HPDE6-E6E7 (cell line): ENCODE measurements at regions not wholly inside any gene's neighbourhood (a gene's known extent, or its start where the extent isn't known, plus 50 kb on each side); places are given as distances from the start of the nearest gene placed in this dataset.
"Not testable (repeated sequence)": the region's sequence is repeated elsewhere in the genome, so short reads cannot be mapped to it uniquely, and the experiment has no call there.

ENCODE experiments used
- DNase-seq: peaks from one replicate; pipeline ENCODE4 v3.0.0; 2011; ENCODE audit warnings: missing footprints; ENCODE audit errors: extremely low spot score

- no peak for DNase-seq
These were observed 791.2 kb downstream of the MAT2B start for GRCh38 chr5:164296603-164297080.

- DNase-seq: no peak
These were observed 792.7 kb downstream of the MAT2B start for GRCh38 chr5:164298165-164298564.

GRCh38 chr5:164300295-164300694 lies 794.9 kb downstream of the MAT2B start:
- no peak for DNase-seq

GRCh38 chr5:164301136-164301535 lies 795.7 kb downstream of the MAT2B start:
- no peak for DNase-seq

- no peak for DNase-seq
These were observed 796.3 kb downstream of the MAT2B start for GRCh38 chr5:164301708-164302107.

- DNase-seq: no peak
These were observed 797.3 kb downstream of the MAT2B start for GRCh38 chr5:164302533-164303235.

GRCh38 chr5:164303646-164304215 lies 798.3 kb downstream of the MAT2B start:
- no peak for DNase-seq

GRCh38 chr5:164306662-164307061 lies 801.2 kb downstream of the MAT2B start:
- no peak for DNase-seq

GRCh38 chr5:164312801-164313200 lies 807.4 kb downstream of the MAT2B start:
- DNase-seq: no peak

- no peak for DNase-seq
These were observed 812.3 kb downstream of the MAT2B start for GRCh38 chr5:164317676-164318075.

- no peak for DNase-seq
These were observed 813.7 kb downstream of the MAT2B start for GRCh38 chr5:164319161-164319560.

- DNase-seq: no peak
These were observed 818.8 kb downstream of the MAT2B start for GRCh38 chr5:164324239-164324638.

GRCh38 chr5:164326219-164326618 lies 820.8 kb downstream of the MAT2B start:
- no peak for DNase-seq

GRCh38 chr5:164327166-164327565 lies 821.7 kb downstream of the MAT2B start:
- not testable (repeated sequence) for DNase-seq

- no peak for DNase-seq
These were observed 827.2 kb downstream of the MAT2B start for GRCh38 chr5:164332349-164333196.

GRCh38 chr5:164335837-164336236 lies 830.4 kb downstream of the MAT2B start:
- peak; percentile 45 for DNase-seq

GRCh38 chr5:164336276-164336675 lies 830.9 kb downstream of the MAT2B start:
- DNase-seq: no peak

- DNase-seq: no peak
These were observed 831.5 kb downstream of the MAT2B start for GRCh38 chr5:164336906-164337305.

GRCh38 chr5:164341056-164341619 lies 835.7 kb downstream of the MAT2B start:
- DNase-seq: no peak

GRCh38 chr5:164345173-164345849 lies 839.9 kb downstream of the MAT2B start:
- no peak for DNase-seq

GRCh38 chr5:164345853-164346252 lies 840.4 kb downstream of the MAT2B start:
- DNase-seq: no peak
